GM19468 (cell line): ENCODE measurements at regions not wholly inside any gene's neighbourhood (a gene's known extent, or its start where the extent isn't known, plus 50 kb on each side); places are given as distances from the start of the nearest gene placed in this dataset.

Experiments used
- ATAC-seq: cut with Tn5 transposase; IDR thresholded peaks from one replicate; pipeline ENCODE4 v1.9.1; 2021; ENCODE audit warnings: mild to moderate bottlenecking, moderate library complexity, moderate number of reproducible peaks; ENCODE audit not compliant: unreplicated experiment; ENCODE audit errors: extremely low read depth

- ATAC-seq = no peak
Observed at GRCh38 chr1:221098471-221099405, 219.5 kb downstream of the HLX start.

- no peak for ATAC-seq
Observed at GRCh38 chr1:221099747-221100595, 220.7 kb downstream of the HLX start.

GRCh38 chr1:221100611-221101010 lies 221.4 kb downstream of the HLX start:
- no peak for ATAC-seq

GRCh38 chr1:221101807-221102605 lies 222.8 kb downstream of the HLX start:
- ATAC-seq = no peak

GRCh38 chr1:221104596-221104995 lies 225.4 kb downstream of the HLX start:
- ATAC-seq = no peak

GRCh38 chr1:221105578-221105977 lies 226.3 kb downstream of the HLX start:
- no peak for ATAC-seq

- no peak for ATAC-seq
Observed at GRCh38 chr1:221106616-221107015, 227.4 kb downstream of the HLX start.

- ATAC-seq = no peak
Observed at GRCh38 chr1:221109930-221110329, 230.7 kb downstream of the HLX start.

GRCh38 chr1:221117133-221117532 lies 237.9 kb downstream of the HLX start:
- ATAC-seq = no peak

GRCh38 chr1:221117548-221117951 lies 238.3 kb downstream of the HLX start:
- ATAC-seq = no peak

- no peak for ATAC-seq
Observed at GRCh38 chr1:221118176-221118937, 239.1 kb downstream of the HLX start.

GRCh38 chr1:221118938-221119320 lies 239.7 kb downstream of the HLX start:
- ATAC-seq = no peak

- ATAC-seq = no peak
Observed at GRCh38 chr1:221122501-221122900, 243.3 kb downstream of the HLX start.

GRCh38 chr1:221125976-221126375 lies 246.7 kb downstream of the HLX start:
- no peak for ATAC-seq

- no peak for ATAC-seq
Observed at GRCh38 chr1:221137666-221138065, 258.4 kb downstream of the HLX start.

- no peak for ATAC-seq
Observed at GRCh38 chr1:221138516-221138915, 259.3 kb downstream of the HLX start.

- ATAC-seq = no peak
Observed at GRCh38 chr1:221139991-221140390, 260.7 kb downstream of the HLX start.

GRCh38 chr1:221141096-221141495 lies 261.9 kb downstream of the HLX start:
- no peak for ATAC-seq

GRCh38 chr1:221141606-221142285 lies 262.5 kb downstream of the HLX start:
- ATAC-seq = no peak
